HG02588 (cell line): ENCODE measurements at regions not wholly inside any gene's neighbourhood (a gene's known extent, or its start where the extent isn't known, plus 50 kb on each side); places are given as distances from the start of the nearest gene placed in this dataset.

Source experiments
- ATAC-seq: cut with Tn5 transposase; IDR thresholded peaks from one replicate; pipeline ENCODE4 v1.9.1; 2021; ENCODE audit warnings: mild to moderate bottlenecking, moderate library complexity; ENCODE audit not compliant: unreplicated experiment

GRCh38 chr7:110181768-110182167 lies 909.2 kb upstream of the LRRN3 start:
- no peak for ATAC-seq

GRCh38 chr7:110186334-110186733 lies 904.6 kb upstream of the LRRN3 start:
- no peak for ATAC-seq

GRCh38 chr7:110187877-110188554 lies 902.9 kb upstream of the LRRN3 start:
- no peak for ATAC-seq

GRCh38 chr7:110204527-110204926 lies 886.4 kb upstream of the LRRN3 start:
- no peak for ATAC-seq

- no peak for ATAC-seq
Measured at GRCh38 chr7:110205899-110206298, 885.0 kb upstream of the LRRN3 start.

GRCh38 chr7:110209884-110210283 lies 881.0 kb upstream of the LRRN3 start:
- ATAC-seq: no peak

GRCh38 chr7:110210941-110211608 lies 879.9 kb upstream of the LRRN3 start:
- ATAC-seq: no peak

- ATAC-seq: no peak
Measured at GRCh38 chr7:110224643-110225042, 866.3 kb upstream of the LRRN3 start.

- ATAC-seq: no peak
Measured at GRCh38 chr7:110246118-110246517, 844.8 kb upstream of the LRRN3 start.

- ATAC-seq: no peak
Measured at GRCh38 chr7:110253093-110253492, 837.8 kb upstream of the LRRN3 start.

- ATAC-seq: no peak
Measured at GRCh38 chr7:110257673-110258072, 833.3 kb upstream of the LRRN3 start.

GRCh38 chr7:110262251-110262650 lies 828.7 kb upstream of the LRRN3 start:
- ATAC-seq: no peak

GRCh38 chr7:110264288-110264687 lies 826.6 kb upstream of the LRRN3 start:
- no peak for ATAC-seq

GRCh38 chr7:110281362-110281761 lies 809.6 kb upstream of the LRRN3 start:
- no peak for ATAC-seq

GRCh38 chr7:110283056-110283455 lies 807.9 kb upstream of the LRRN3 start:
- ATAC-seq: no peak

- no peak for ATAC-seq
Measured at GRCh38 chr7:110291430-110291829, 799.5 kb upstream of the LRRN3 start.

GRCh38 chr7:110296321-110296720 lies 794.6 kb upstream of the LRRN3 start:
- no peak for ATAC-seq

GRCh38 chr7:110307776-110308175 lies 783.2 kb upstream of the LRRN3 start:
- ATAC-seq: no peak

GRCh38 chr7:110308791-110309190 lies 782.1 kb upstream of the LRRN3 start:
- ATAC-seq: no peak

- ATAC-seq: no peak
Measured at GRCh38 chr7:110309941-110310340, 781.0 kb upstream of the LRRN3 start.

GRCh38 chr7:110311556-110311955 lies 779.4 kb upstream of the LRRN3 start:
- no peak for ATAC-seq

GRCh38 chr7:110317541-110318265 lies 773.2 kb upstream of the LRRN3 start:
- no peak for ATAC-seq
